DND-41 (cell line): ENCODE measurements at regions not wholly inside any gene's neighbourhood (a gene's known extent, or its start where the extent isn't known, plus 50 kb on each side); places are given as distances from the start of the nearest gene placed in this dataset.

Experiments used
- ATAC-seq: fragments of 200-7000 bp; cut with Tn5 transposase; 3 replicates; pipeline ENCODE4 v1.9.1; 2021; ENCODE audit warnings: low read depth; ENCODE audit not compliant: insufficient read depth
- DNase-seq: peaks from one replicate; pipeline ENCODE4 v3.0.0-alpha.2; 2020
- H2AFZ ChIP-seq: 2 replicates; pipeline ENCODE4 v1.6.0; 2012; ENCODE audit warnings: low read depth, low read length
- H3K27ac ChIP-seq: 2 replicates; pipeline ENCODE4 v1.5.1; 2012; ENCODE audit warnings: low read length, inconsistent platforms
- H3K27me3 ChIP-seq: fragments of 200-600 bp; sonication (generic); 2 replicates; pipeline ENCODE4 v1.6.0; 2012; ENCODE audit warnings: low read length, mild to moderate bottlenecking, inconsistent platforms; ENCODE audit not compliant: insufficient read depth, poor library complexity
- H3K36me3 ChIP-seq: 2 replicates; pipeline ENCODE4 v1.5.1; 2012; ENCODE audit warnings: low read length, inconsistent platforms; ENCODE audit not compliant: insufficient read depth
- H3K4me1 ChIP-seq: 2 replicates; pipeline ENCODE4 v1.5.1; 2012; ENCODE audit warnings: mild to moderate bottlenecking, low read length; ENCODE audit not compliant: insufficient read depth
- H3K4me2 ChIP-seq: 2 replicates; pipeline ENCODE4 v1.6.0; 2012; ENCODE audit warnings: mild to moderate bottlenecking, moderate library complexity, low read length, inconsistent platforms; ENCODE audit not compliant: insufficient read depth
- H3K4me3 ChIP-seq, 2 experiments: fragments of 200-600 bp in 1 of 2; shearing (Covaris generic) in 1 of 2; 2 replicates each; pipeline ENCODE4 v1.5.1; 2012 to 2016; ENCODE audit warnings: inconsistent platforms in 2 of 2, low read length in 2 of 2, mild to moderate bottlenecking in 2 of 2, low read depth in 1 of 2, moderate library complexity in 1 of 2
- H3K79me2 ChIP-seq: 2 replicates; pipeline ENCODE4 v1.6.0; 2012; ENCODE audit warnings: low read length, inconsistent platforms; ENCODE audit not compliant: insufficient read depth
- H3K9ac ChIP-seq: 2 replicates; pipeline ENCODE4 v1.6.0; 2012; ENCODE audit warnings: low read depth, mild to moderate bottlenecking, inconsistent platforms, low read length, moderate library complexity
- H3K9me3 ChIP-seq: 2 replicates; pipeline ENCODE4 v1.5.1; 2012; ENCODE audit warnings: low read length, moderate library complexity, mild to moderate bottlenecking, inconsistent platforms; ENCODE audit not compliant: insufficient read depth, severe bottlenecking
- H4K20me1 ChIP-seq: 2 replicates; pipeline ENCODE4 v1.6.0; 2012; ENCODE audit warnings: low read length; ENCODE audit not compliant: insufficient read depth
- EZH2 ChIP-seq: IDR thresholded peaks from 3 replicates; pipeline ENCODE4 v1.6.1; 2012; ENCODE audit warnings: borderline replicate concordance, low read depth, mild to moderate bottlenecking, moderate library complexity, low read length, inconsistent platforms; ENCODE audit not compliant: severe bottlenecking
- TF ChIP-seq, protein P1 (sequence below): IDR thresholded peaks from 2 replicates; pipeline ENCODE4 v1.5.1; 2012; ENCODE audit warnings: borderline replicate concordance, low read length, moderate library complexity, mild to moderate bottlenecking; ENCODE audit not compliant: poor library complexity, severe bottlenecking; ENCODE audit errors: extremely low read depth

DNA sequence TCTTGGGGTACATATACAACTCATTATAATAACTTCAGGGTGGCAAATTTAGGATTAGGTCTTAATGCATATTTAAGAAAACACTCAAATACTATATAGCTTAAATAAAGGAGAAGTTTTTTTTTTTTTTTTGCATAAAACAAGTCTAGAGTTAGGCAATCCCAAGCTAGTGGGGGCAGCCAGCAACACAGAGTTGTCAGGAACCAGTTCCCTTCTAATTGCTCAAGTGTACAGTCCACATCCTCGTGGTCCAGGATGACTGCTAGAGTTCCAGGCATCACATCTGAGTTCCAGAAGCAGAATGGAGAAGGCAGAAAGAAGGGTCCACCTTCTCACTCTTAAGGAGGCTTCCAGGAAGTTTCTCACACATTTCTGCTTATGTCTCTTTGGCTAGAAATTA, 261.9 kb upstream of the PLET1 start:
- Histone ChIP-seq H3K4me1 (peaks cover 29% of the 10 kb centered on the region), H4K20me1 (no peaks in the 10 kb centered on the region), H3K9me3 (no peaks in the 10 kb centered on the region), H3K4me3 (no peak overlapping the region), H3K27me3 (no peaks in the 10 kb centered on the region), H2AFZ (no peak overlapping the region), H3K9ac (no peak overlapping the region), H3K36me3 (no peaks in the 10 kb centered on the region), H3K79me2 (no peaks in the 10 kb centered on the region), H3K27ac (no peak overlapping the region), H3K4me2 (no peak overlapping the region)
- DNase-seq = no peak
- no peak for ATAC-seq
- no peak for TF ChIP-seq EZH2
- TF ChIP-seq, protein P1, sequence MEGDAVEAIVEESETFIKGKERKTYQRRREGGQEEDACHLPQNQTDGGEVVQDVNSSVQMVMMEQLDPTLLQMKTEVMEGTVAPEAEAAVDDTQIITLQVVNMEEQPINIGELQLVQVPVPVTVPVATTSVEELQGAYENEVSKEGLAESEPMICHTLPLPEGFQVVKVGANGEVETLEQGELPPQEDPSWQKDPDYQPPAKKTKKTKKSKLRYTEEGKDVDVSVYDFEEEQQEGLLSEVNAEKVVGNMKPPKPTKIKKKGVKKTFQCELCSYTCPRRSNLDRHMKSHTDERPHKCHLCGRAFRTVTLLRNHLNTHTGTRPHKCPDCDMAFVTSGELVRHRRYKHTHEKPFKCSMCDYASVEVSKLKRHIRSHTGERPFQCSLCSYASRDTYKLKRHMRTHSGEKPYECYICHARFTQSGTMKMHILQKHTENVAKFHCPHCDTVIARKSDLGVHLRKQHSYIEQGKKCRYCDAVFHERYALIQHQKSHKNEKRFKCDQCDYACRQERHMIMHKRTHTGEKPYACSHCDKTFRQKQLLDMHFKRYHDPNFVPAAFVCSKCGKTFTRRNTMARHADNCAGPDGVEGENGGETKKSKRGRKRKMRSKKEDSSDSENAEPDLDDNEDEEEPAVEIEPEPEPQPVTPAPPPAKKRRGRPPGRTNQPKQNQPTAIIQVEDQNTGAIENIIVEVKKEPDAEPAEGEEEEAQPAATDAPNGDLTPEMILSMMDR = no peak

DNA sequence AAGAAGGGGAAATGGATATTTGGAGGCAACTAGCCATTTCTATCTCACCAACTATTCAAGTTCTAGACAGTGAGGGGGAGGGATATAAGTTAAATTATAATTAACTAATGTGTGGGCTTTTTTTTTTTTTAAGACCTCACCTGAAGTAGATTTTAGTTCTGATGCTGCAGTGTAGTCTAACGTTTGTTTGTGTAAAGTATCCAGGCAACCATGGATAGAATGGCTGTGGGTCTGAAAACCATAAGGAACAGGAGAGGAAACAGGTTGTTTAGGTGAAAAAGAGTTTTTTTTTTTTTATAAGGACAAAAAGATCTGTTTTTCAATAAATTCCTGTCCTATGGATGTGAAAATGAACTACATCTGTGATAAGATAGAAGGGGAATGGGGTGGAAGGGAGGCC, 262.4 kb upstream of the PLET1 start:
- TF ChIP-seq EZH2 = no peak
- TF ChIP-seq, protein P1 = no peak
- Histone ChIP-seq H3K36me3 (no peaks in the 10 kb centered on the region), H3K27ac (no peak overlapping the region)

DNA sequence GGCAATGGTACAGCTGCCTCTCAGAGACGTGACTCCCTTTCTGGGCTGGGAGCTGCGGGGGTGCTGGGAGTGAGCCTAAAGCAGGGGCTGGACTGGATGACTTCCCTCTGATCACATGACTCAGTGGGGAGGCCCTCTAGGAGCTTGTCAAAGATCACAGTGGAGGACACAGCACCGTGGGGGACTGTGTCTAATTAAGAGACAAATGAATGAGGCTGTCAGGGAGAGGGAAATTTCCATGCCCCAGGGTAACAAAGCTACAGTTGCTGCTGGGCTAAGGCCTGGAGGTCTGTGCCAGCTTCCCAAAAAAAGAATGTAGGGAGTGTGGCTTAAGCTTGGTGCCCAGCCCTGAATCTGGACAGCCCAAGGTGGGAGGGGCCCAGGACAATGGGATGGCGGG, 262.8 kb upstream of the PLET1 start:
- peak; percentile 34 for DNase-seq
- no peak overlapping the region for H3K9ac ChIP-seq
- TF ChIP-seq EZH2 = no peak
- TF ChIP-seq, protein P1 = no peak
- ATAC-seq = no peak
- no peaks in the 10 kb centered on the region for H4K20me1 ChIP-seq
- peaks cover 29% of the 10 kb centered on the region for H3K4me1 ChIP-seq
- no peak overlapping the region for H3K4me3 ChIP-seq
- no peaks in the 10 kb centered on the region for H3K9me3 ChIP-seq
- no peak overlapping the region for H2AFZ ChIP-seq
- no peaks in the 10 kb centered on the region for H3K36me3 ChIP-seq
- no peak overlapping the region for H3K4me2 ChIP-seq
- H3K27ac ChIP-seq = no peak overlapping the region
- H3K79me2 ChIP-seq = no peaks in the 10 kb centered on the region
- no peaks in the 10 kb centered on the region for H3K27me3 ChIP-seq

More for the DNA sequence above, 262.4 kb upstream of the PLET1 start:
- H2AFZ ChIP-seq = no peak overlapping the region
- no peak overlapping the region for H3K4me2 ChIP-seq
- H3K4me3 ChIP-seq = no peak overlapping the region
- H3K9me3 ChIP-seq = no peaks in the 10 kb centered on the region
- DNase-seq (no peak), ATAC-seq (no peak)
- H4K20me1 ChIP-seq = no peaks in the 10 kb centered on the region
- no peak overlapping the region for H3K9ac ChIP-seq
- no peaks in the 10 kb centered on the region for H3K27me3 ChIP-seq
- H3K4me1 ChIP-seq = peaks cover 29% of the 10 kb centered on the region
- no peaks in the 10 kb centered on the region for H3K79me2 ChIP-seq

DNA sequence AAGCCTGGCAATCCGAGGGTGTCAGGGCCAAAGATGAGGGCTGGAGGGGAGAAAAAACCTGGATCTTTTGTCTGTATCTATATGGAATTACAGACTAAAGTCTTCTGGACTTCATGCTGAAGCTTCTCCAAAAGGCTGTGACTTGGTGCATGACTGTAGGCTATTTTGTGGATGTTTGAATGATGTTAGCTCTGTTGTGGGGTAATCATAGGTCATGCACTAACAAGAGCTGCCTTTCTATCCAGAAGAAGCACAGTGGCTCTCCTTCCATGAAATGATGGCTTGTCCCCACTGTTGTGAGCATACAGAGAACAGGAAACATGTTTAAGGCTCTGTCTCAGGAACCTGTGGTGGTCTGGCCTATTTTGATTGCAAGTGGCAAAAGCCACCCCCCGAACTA, 263.3 kb upstream of the PLET1 start:
- TF ChIP-seq EZH2 = no peak
- TF ChIP-seq, protein P1 = no peak
- Histone ChIP-seq H3K4me2 (no peak overlapping the region), H3K27me3 (no peaks in the 10 kb centered on the region), H3K36me3 (no peaks in the 10 kb centered on the region), H3K79me2 (no peaks in the 10 kb centered on the region), H3K27ac (no peak overlapping the region), H3K9ac (no peak overlapping the region), H3K4me3 (no peak overlapping the region), H3K4me1 (peaks cover 29% of the 10 kb centered on the region), H3K9me3 (no peaks in the 10 kb centered on the region), H4K20me1 (no peaks in the 10 kb centered on the region), H2AFZ (no peak overlapping the region)
- ATAC-seq = no peak
- DNase-seq = no peak
